ENCODE measurements at regions not wholly inside any gene's neighbourhood (a gene's known extent, or its start where the extent isn't known, plus 50 kb on each side); places are given as distances from the start of the nearest gene placed in this dataset.

- H3K4me2 ChIP-seq (ENCODE audit: extremely low read depth, insufficient read depth, low read length) = no peak overlapping the region
- no peak overlapping the region for H2AFZ ChIP-seq (ENCODE audit: low read length)
Observed at GRCh38 chr18:68418226-68418868, 296.6 kb downstream of the TMX3 start.

GRCh38 chr18:68417826-68418225 lies 297.1 kb downstream of the TMX3 start:
- no peak for TF ChIP-seq EZH2 (IDR thresholded peaks at IDR 0.05; ENCODE audit: low read length, missing control alignments)
- no peak for TF ChIP-seq CTCF (conservative IDR thresholded peaks at IDR 0.05 in 1 of 2, IDR thresholded peaks at IDR 0.05 in 1 of 2; ENCODE audit: low read depth in 1 of 2, low read length in 2 of 2)
- Histone ChIP-seq H3K4me3 (replicated peaks in 1 of 4; ENCODE audit: control extremely low read depth in 1 of 4, insufficient read depth in 1 of 4, low read depth in 3 of 4, low read length in 4 of 4) (no peak overlapping the region), H3K27ac (ENCODE audit: insufficient read depth, low read length) (no peak overlapping the region), H3K9me3 (ENCODE audit: control insufficient read depth, insufficient read depth, low read depth, low read length) (no peaks in the 10 kb centered on the region), H3K27me3 (ENCODE audit: control insufficient read depth, insufficient read depth, low read length) (no peaks in the 10 kb centered on the region), H4K20me1 (ENCODE audit: control insufficient read depth, extremely low read depth, insufficient read depth, low read length) (no peaks in the 10 kb centered on the region), H3K79me2 (ENCODE audit: control insufficient read depth, insufficient read depth, low read length) (no peaks in the 10 kb centered on the region), H3K36me3 (ENCODE audit: control insufficient read depth, insufficient read depth, low read length) (no peaks in the 10 kb centered on the region), H2AFZ (ENCODE audit: low read length) (no peak overlapping the region), H3K9ac (ENCODE audit: insufficient read depth, low read length) (no peak overlapping the region), H3K4me1 (ENCODE audit: control insufficient read depth, extremely low read depth, insufficient read depth, low read length) (no peaks in the 10 kb centered on the region), H3K4me2 (ENCODE audit: extremely low read depth, insufficient read depth, low read length) (no peak overlapping the region)
- peak; percentile 45 to 62 for DNase-seq (ENCODE audit: low read depth in 2 of 2)

More at GRCh38 chr18:68418226-68418868, 296.6 kb downstream of the TMX3 start:
- H3K9ac ChIP-seq (ENCODE audit: insufficient read depth, low read length) = no peak overlapping the region
- H3K36me3 ChIP-seq (ENCODE audit: control insufficient read depth, insufficient read depth, low read length) = no peaks in the 10 kb centered on the region
- no peaks in the 10 kb centered on the region for H4K20me1 ChIP-seq (ENCODE audit: control insufficient read depth, extremely low read depth, insufficient read depth, low read length)
- no peaks in the 10 kb centered on the region for H3K4me1 ChIP-seq (ENCODE audit: control insufficient read depth, extremely low read depth, insufficient read depth, low read length)
- no peak for TF ChIP-seq EZH2 (IDR thresholded peaks at IDR 0.05; ENCODE audit: low read length, missing control alignments)
- TF ChIP-seq CTCF (conservative IDR thresholded peaks at IDR 0.05 in 1 of 2, IDR thresholded peaks at IDR 0.05 in 1 of 2; ENCODE audit: low read depth in 1 of 2, low read length in 2 of 2) = no peak
- H3K9me3 ChIP-seq (ENCODE audit: control insufficient read depth, insufficient read depth, low read depth, low read length) = no peaks in the 10 kb centered on the region
- no peaks in the 10 kb centered on the region for H3K79me2 ChIP-seq (ENCODE audit: control insufficient read depth, insufficient read depth, low read length)
- no peak overlapping the region for H3K27ac ChIP-seq (ENCODE audit: insufficient read depth, low read length)
- no peaks in the 10 kb centered on the region for H3K27me3 ChIP-seq (ENCODE audit: control insufficient read depth, insufficient read depth, low read length)
- no peak overlapping the region for H3K4me3 ChIP-seq (replicated peaks in 1 of 4; ENCODE audit: control extremely low read depth in 1 of 4, insufficient read depth in 1 of 4, low read depth in 3 of 4, low read length in 4 of 4)
- no peak for DNase-seq (ENCODE audit: low read depth in 2 of 2)

- Histone ChIP-seq H3K27me3 (ENCODE audit: control insufficient read depth, insufficient read depth, low read length) (no peaks in the 10 kb centered on the region), H3K9me3 (ENCODE audit: control insufficient read depth, insufficient read depth, low read depth, low read length) (no peaks in the 10 kb centered on the region), H2AFZ (ENCODE audit: low read length) (no peak overlapping the region), H3K79me2 (ENCODE audit: control insufficient read depth, insufficient read depth, low read length) (no peaks in the 10 kb centered on the region), H3K4me3 (replicated peaks in 1 of 4; ENCODE audit: control extremely low read depth in 1 of 4, insufficient read depth in 1 of 4, low read depth in 3 of 4, low read length in 4 of 4) (no peak overlapping the region), H3K4me1 (ENCODE audit: control insufficient read depth, extremely low read depth, insufficient read depth, low read length) (no peaks in the 10 kb centered on the region), H4K20me1 (ENCODE audit: control insufficient read depth, extremely low read depth, insufficient read depth, low read length) (no peaks in the 10 kb centered on the region), H3K9ac (ENCODE audit: insufficient read depth, low read length) (no peak overlapping the region), H3K4me2 (ENCODE audit: extremely low read depth, insufficient read depth, low read length) (no peak overlapping the region), H3K36me3 (ENCODE audit: control insufficient read depth, insufficient read depth, low read length) (no peaks in the 10 kb centered on the region), H3K27ac (ENCODE audit: insufficient read depth, low read length) (no peak overlapping the region)
- no peak for DNase-seq (ENCODE audit: low read depth in 2 of 2)
- TF ChIP-seq CTCF (conservative IDR thresholded peaks at IDR 0.05 in 1 of 2, IDR thresholded peaks at IDR 0.05 in 1 of 2; ENCODE audit: low read depth in 1 of 2, low read length in 2 of 2) (no peak), EZH2 (IDR thresholded peaks at IDR 0.05; ENCODE audit: low read length, missing control alignments) (no peak)
Observed at GRCh38 chr18:68417166-68417799, 297.6 kb downstream of the TMX3 start.
